Mesendoderm (in vitro differentiated cells): ENCODE measurements at regions not wholly inside any gene's neighbourhood (a gene's known extent, or its start where the extent isn't known, plus 50 kb on each side); places are given as distances from the start of the nearest gene placed in this dataset.

Source experiments
- DNase-seq: peaks from one replicate; pipeline ENCODE4 v3.0.0; 2013
- H2AK5ac ChIP-seq: 2 replicates; pipeline ENCODE4 v1.6.1; 2013; ENCODE audit warnings: low read length, inconsistent platforms
- H2BK120ac ChIP-seq: 2 replicates; pipeline ENCODE4 v1.6.1; 2013; ENCODE audit warnings: low read depth, mild to moderate bottlenecking, low read length, moderate library complexity, mixed read lengths
- H2BK15ac ChIP-seq: replicated peaks from 2 replicates; pipeline ENCODE4 v1.6.1; 2013; ENCODE audit warnings: low read depth, mild to moderate bottlenecking, moderate library complexity
- H2BK5ac ChIP-seq: 2 replicates; pipeline ENCODE4 v1.6.1; 2013; ENCODE audit warnings: low read length, inconsistent platforms
- H3K18ac ChIP-seq: 2 replicates; pipeline ENCODE4 v1.6.1; 2013; ENCODE audit warnings: mild to moderate bottlenecking, low read length, mixed read lengths
- H3K23ac ChIP-seq: one replicate; pipeline ENCODE4 v1.6.1; 2013; ENCODE audit warnings: low read length
- H3K27ac ChIP-seq: 2 replicates; pipeline ENCODE4 v1.5.1; 2013; ENCODE audit warnings: low read depth, mild to moderate bottlenecking, inconsistent platforms, low read length, moderate library complexity
- H3K27me3 ChIP-seq: 2 replicates; pipeline ENCODE4 v1.6.1; 2013; ENCODE audit warnings: low read length, control low read depth, mild to moderate bottlenecking, inconsistent platforms; ENCODE audit not compliant: insufficient read depth, poor library complexity
- H3K36me3 ChIP-seq: 2 replicates; pipeline ENCODE4 v1.6.1; 2013; ENCODE audit warnings: low read length, inconsistent platforms; ENCODE audit not compliant: control insufficient read depth, insufficient read depth
- H3K4ac ChIP-seq: one replicate; pipeline ENCODE4 v1.6.1; 2013; ENCODE audit warnings: low read depth, mild to moderate bottlenecking, low read length, moderate library complexity
- H3K4me1 ChIP-seq: 2 replicates; pipeline ENCODE4 v1.6.1; 2013; ENCODE audit warnings: low read depth, low read length, inconsistent platforms; ENCODE audit not compliant: control insufficient read depth
- H3K4me2 ChIP-seq: 2 replicates; pipeline ENCODE4 v1.6.1; 2013; ENCODE audit warnings: low read length
- H3K4me3 ChIP-seq: 2 replicates; pipeline ENCODE4 v1.5.1; 2013; ENCODE audit warnings: mild to moderate bottlenecking, low read length
- H3K56ac ChIP-seq: one replicate; pipeline ENCODE4 v1.6.1; 2013; ENCODE audit warnings: low read length
- H3K79me1 ChIP-seq: 2 replicates; pipeline ENCODE4 v1.6.1; 2013; ENCODE audit warnings: low read length, inconsistent platforms
- H3K79me2 ChIP-seq: 2 replicates; pipeline ENCODE4 v1.6.1; 2013; ENCODE audit warnings: mild to moderate bottlenecking, low read length; ENCODE audit not compliant: control insufficient read depth, insufficient read depth
- H3K9ac ChIP-seq: 2 replicates; pipeline ENCODE4 v1.6.1; 2013; ENCODE audit warnings: low read length, inconsistent platforms
- H4K5ac ChIP-seq: one replicate; pipeline ENCODE4 v1.6.1; 2013; ENCODE audit warnings: low read length
- H4K8ac ChIP-seq: one replicate; pipeline ENCODE4 v1.6.1; 2013; ENCODE audit warnings: low read depth, mild to moderate bottlenecking, control low read depth, low read length, moderate library complexity
- WGBS: extraction: QIAGEN DNeasy Blood & Tissue Kit; methylation state at CpG from one replicate; pipeline ENCODE4 v1.1.7; 2013; ENCODE audit warnings: low lambda C conversion rate, missing lambda C conversion rate; ENCODE audit not compliant: insufficient coverage; ENCODE audit errors: extremely low coverage; 5-methylcytosine and 5-hydroxymethylcytosine counted together

GRCh38 chr12:127570793-127571360 is 696.1 kb upstream of the TMEM132C start:
- Histone ChIP-seq H3K4me3 (no peak overlapping the region), H3K79me1 (no peaks in the 10 kb centered on the region), H4K8ac (no peak overlapping the region), H3K56ac (no peak overlapping the region), H3K4ac (no peak overlapping the region), H3K27me3 (no peaks in the 10 kb centered on the region), H3K4me1 (no peaks in the 10 kb centered on the region), H3K4me2 (no peak overlapping the region), H3K27ac (no peak overlapping the region), H3K36me3 (no peaks in the 10 kb centered on the region), H2BK5ac (no peak overlapping the region), H2AK5ac (no peak overlapping the region), H3K79me2 (no peaks in the 10 kb centered on the region), H3K23ac (no peak overlapping the region), H3K9ac (no peak overlapping the region), H2BK120ac (no peak overlapping the region), H4K5ac (no peak overlapping the region), H2BK15ac (no peak overlapping the region), H3K18ac (no peak overlapping the region)
- no CpG with 5 or more reads among the region's 10 CpGs for WGBS
- DNase-seq: no peak

GRCh38 chr12:127571578-127571977 is 695.4 kb upstream of the TMEM132C start:
- Histone ChIP-seq H2BK5ac (no peak overlapping the region), H4K5ac (no peak overlapping the region), H3K27ac (no peak overlapping the region), H3K79me2 (no peaks in the 10 kb centered on the region), H3K27me3 (no peaks in the 10 kb centered on the region), H2BK120ac (no peak overlapping the region), H3K56ac (no peak overlapping the region), H2AK5ac (no peak overlapping the region), H3K4me2 (no peak overlapping the region), H3K4me3 (no peak overlapping the region), H2BK15ac (no peak overlapping the region), H3K79me1 (no peaks in the 10 kb centered on the region), H3K23ac (no peak overlapping the region), H3K9ac (no peak overlapping the region), H3K4me1 (no peaks in the 10 kb centered on the region), H3K18ac (no peak overlapping the region), H4K8ac (no peak overlapping the region), H3K4ac (no peak overlapping the region), H3K36me3 (no peaks in the 10 kb centered on the region)
- no peak for DNase-seq
- WGBS: no CpG with 5 or more reads among the region's 3 CpGs

GRCh38 chr12:127579446-127579845 is 687.5 kb upstream of the TMEM132C start:
- Histone ChIP-seq H2BK5ac (no peak overlapping the region), H2AK5ac (no peak overlapping the region), H3K27me3 (no peaks in the 10 kb centered on the region), H3K79me1 (no peaks in the 10 kb centered on the region), H4K5ac (no peak overlapping the region), H2BK15ac (no peak overlapping the region), H3K56ac (no peak overlapping the region), H3K18ac (no peak overlapping the region), H3K4me2 (no peak overlapping the region), H3K79me2 (no peaks in the 10 kb centered on the region), H3K4ac (no peak overlapping the region), H3K4me3 (no peak overlapping the region), H2BK120ac (no peak overlapping the region), H3K36me3 (no peaks in the 10 kb centered on the region), H3K9ac (no peak overlapping the region), H3K27ac (no peak overlapping the region), H4K8ac (no peak overlapping the region), H3K23ac (no peak overlapping the region), H3K4me1 (no peaks in the 10 kb centered on the region)
- no CpG with 5 or more reads among the region's 1 CpG for WGBS
- DNase-seq: no peak

GRCh38 chr12:127582074-127582473 is 684.9 kb upstream of the TMEM132C start:
- no peak overlapping the region for H3K4me2 ChIP-seq
- no peak for DNase-seq
- H3K56ac ChIP-seq: no peak overlapping the region
- no peaks in the 10 kb centered on the region for H3K79me2 ChIP-seq
- H4K5ac ChIP-seq: no peak overlapping the region
- H3K27me3 ChIP-seq: no peaks in the 10 kb centered on the region
- H3K27ac ChIP-seq: no peak overlapping the region
- H3K4me1 ChIP-seq: no peaks in the 10 kb centered on the region
- no peak overlapping the region for H3K18ac ChIP-seq
- H2BK120ac ChIP-seq: no peak overlapping the region
- no peak overlapping the region for H4K8ac ChIP-seq
- no peak overlapping the region for H2BK5ac ChIP-seq
- H3K79me1 ChIP-seq: no peaks in the 10 kb centered on the region
- no CpG with 5 or more reads among the region's 6 CpGs for WGBS
- no peak overlapping the region for H3K9ac ChIP-seq
- no peak overlapping the region for H2BK15ac ChIP-seq
- no peak overlapping the region for H3K23ac ChIP-seq
- H3K4ac ChIP-seq: no peak overlapping the region
- H3K36me3 ChIP-seq: no peaks in the 10 kb centered on the region
- no peak overlapping the region for H3K4me3 ChIP-seq
- H2AK5ac ChIP-seq: no peak overlapping the region

- no peak overlapping the region for H2BK15ac ChIP-seq
- no peak overlapping the region for H2BK5ac ChIP-seq
- H3K27ac ChIP-seq: no peak overlapping the region
- no peak overlapping the region for H3K56ac ChIP-seq
- no peak overlapping the region for H3K23ac ChIP-seq
- no peak overlapping the region for H2AK5ac ChIP-seq
- no peaks in the 10 kb centered on the region for H3K79me2 ChIP-seq
- H3K4me3 ChIP-seq: no peak overlapping the region
- H3K4me1 ChIP-seq: no peaks in the 10 kb centered on the region
- H2BK120ac ChIP-seq: no peak overlapping the region
- H3K79me1 ChIP-seq: no peaks in the 10 kb centered on the region
- no peak overlapping the region for H3K4ac ChIP-seq
- H4K5ac ChIP-seq: no peak overlapping the region
- H3K27me3 ChIP-seq: no peaks in the 10 kb centered on the region
- no peak overlapping the region for H3K9ac ChIP-seq
- no peak overlapping the region for H3K4me2 ChIP-seq
- no CpG with 5 or more reads among the region's 4 CpGs for WGBS
- no peaks in the 10 kb centered on the region for H3K36me3 ChIP-seq
- H3K18ac ChIP-seq: no peak overlapping the region
- DNase-seq: no peak
- H4K8ac ChIP-seq: no peak overlapping the region
Observed at GRCh38 chr12:127583041-127583440, 683.9 kb upstream of the TMEM132C start.

GRCh38 chr12:127588249-127588648 is 678.7 kb upstream of the TMEM132C start:
- H3K27me3 ChIP-seq: no peaks in the 10 kb centered on the region
- no peak overlapping the region for H2AK5ac ChIP-seq
- H2BK5ac ChIP-seq: no peak overlapping the region
- DNase-seq: peak; percentile 23
- H3K9ac ChIP-seq: no peak overlapping the region
- WGBS: no CpG with 5 or more reads among the region's 7 CpGs
- peaks cover 2% of the 10 kb centered on the region for H3K4me1 ChIP-seq
- H3K4me3 ChIP-seq: no peak overlapping the region
- H3K79me1 ChIP-seq: no peaks in the 10 kb centered on the region
- H3K27ac ChIP-seq: no peak overlapping the region
- no peak overlapping the region for H2BK15ac ChIP-seq
- H4K5ac ChIP-seq: no peak overlapping the region
- H3K36me3 ChIP-seq: no peaks in the 10 kb centered on the region
- H3K4me2 ChIP-seq: no peak overlapping the region
- H3K79me2 ChIP-seq: no peaks in the 10 kb centered on the region
- no peak overlapping the region for H3K4ac ChIP-seq
- no peak overlapping the region for H4K8ac ChIP-seq
- no peak overlapping the region for H3K23ac ChIP-seq
- no peak overlapping the region for H2BK120ac ChIP-seq
- peak overlapping the region; percentile 60 for H3K18ac ChIP-seq
- no peak overlapping the region for H3K56ac ChIP-seq
